Sigmoid colon (tissue), 4 donors: ENCODE measurements at regions not wholly inside any gene's neighbourhood (a gene's known extent, or its start where the extent isn't known, plus 50 kb on each side); places are given as distances from the start of the nearest gene placed in this dataset.
"Not testable (repeated sequence)": the region's sequence is repeated elsewhere in the genome, so short reads cannot be mapped to it uniquely, and the experiment has no call there.

Source experiments
- POLR2A ChIP-seq, 2 donors: fragments of 450-650 bp; IDR thresholded peaks; one replicate each; pipeline ENCODE4 v1.6.1; 2016; ENCODE audit warnings: antibody characterized with exemption in 2 of 2, mild to moderate bottlenecking in 2 of 2, moderate library complexity in 2 of 2
- POLR2AphosphoS5 ChIP-seq, 4 donors: sonication (generic); formaldehyde crosslinking; IDR thresholded peaks; one replicate each; pipeline ENCODE4 v1.6.1; 2017; ENCODE audit warnings: antibody characterized with exemption in 4 of 4

DNA sequence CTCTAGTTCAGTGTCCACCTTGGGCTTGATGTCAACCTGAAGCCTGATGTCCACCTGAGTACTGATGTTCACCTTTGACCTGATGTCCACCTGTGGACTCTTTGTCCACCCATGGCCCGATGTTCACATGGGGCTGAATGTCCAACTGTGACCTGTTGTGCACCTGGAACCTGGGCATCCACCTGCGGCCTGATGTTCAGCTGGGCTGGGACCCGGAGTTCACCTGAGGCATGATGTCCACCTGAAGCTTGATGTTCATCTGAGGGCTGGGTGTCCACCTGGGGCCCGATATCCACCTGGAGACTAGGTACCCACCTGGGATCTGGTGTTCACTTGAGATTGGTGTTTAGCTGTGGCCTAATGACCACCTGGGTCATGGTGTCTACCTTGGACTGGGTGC lies 231.3 kb downstream of the CCDC74A start:
- TF ChIP-seq POLR2A, POLR2AphosphoS5 (IDR thresholded peaks at IDR 0.05): not testable (repeated sequence)
